BLaER1 (cell line): ENCODE measurements at regions not wholly inside any gene's neighbourhood (a gene's known extent, or its start where the extent isn't known, plus 50 kb on each side); places are given as distances from the start of the nearest gene placed in this dataset.

Experiments
- H3K27ac ChIP-seq: shearing (Covaris generic); formaldehyde crosslinking; 2 replicates; pipeline ENCODE4 v1.8.1; 2022
- H3K27me3 ChIP-seq: shearing (Covaris generic); formaldehyde crosslinking; 2 replicates; pipeline ENCODE4 v1.8.1; 2022
- H3K36me3 ChIP-seq: shearing (Covaris generic); formaldehyde crosslinking; 2 replicates; pipeline ENCODE4 v1.8.1; 2022
- H3K4me1 ChIP-seq: shearing (Covaris generic); formaldehyde crosslinking; 2 replicates; pipeline ENCODE4 v1.8.1; 2022
- H3K4me2 ChIP-seq: shearing (Covaris generic); formaldehyde crosslinking; 2 replicates; pipeline ENCODE4 v1.8.1; 2022
- H3K4me3 ChIP-seq: shearing (Covaris generic); formaldehyde crosslinking; 2 replicates; pipeline ENCODE4 v1.8.1; 2022
- H3K9ac ChIP-seq: shearing (Covaris generic); formaldehyde crosslinking; 2 replicates; pipeline ENCODE4 v1.8.1; 2022
- H3K9me3 ChIP-seq: shearing (Covaris generic); formaldehyde crosslinking; 2 replicates; pipeline ENCODE4 v1.8.1; 2022
- H4K20me1 ChIP-seq: shearing (Covaris generic); formaldehyde crosslinking; 2 replicates; pipeline ENCODE4 v1.8.1; 2022
- Cebpa-rat ChIP-seq: shearing (Covaris generic); IDR thresholded peaks from 2 replicates; pipeline ENCODE4 v1.8.1; 2022

DNA sequence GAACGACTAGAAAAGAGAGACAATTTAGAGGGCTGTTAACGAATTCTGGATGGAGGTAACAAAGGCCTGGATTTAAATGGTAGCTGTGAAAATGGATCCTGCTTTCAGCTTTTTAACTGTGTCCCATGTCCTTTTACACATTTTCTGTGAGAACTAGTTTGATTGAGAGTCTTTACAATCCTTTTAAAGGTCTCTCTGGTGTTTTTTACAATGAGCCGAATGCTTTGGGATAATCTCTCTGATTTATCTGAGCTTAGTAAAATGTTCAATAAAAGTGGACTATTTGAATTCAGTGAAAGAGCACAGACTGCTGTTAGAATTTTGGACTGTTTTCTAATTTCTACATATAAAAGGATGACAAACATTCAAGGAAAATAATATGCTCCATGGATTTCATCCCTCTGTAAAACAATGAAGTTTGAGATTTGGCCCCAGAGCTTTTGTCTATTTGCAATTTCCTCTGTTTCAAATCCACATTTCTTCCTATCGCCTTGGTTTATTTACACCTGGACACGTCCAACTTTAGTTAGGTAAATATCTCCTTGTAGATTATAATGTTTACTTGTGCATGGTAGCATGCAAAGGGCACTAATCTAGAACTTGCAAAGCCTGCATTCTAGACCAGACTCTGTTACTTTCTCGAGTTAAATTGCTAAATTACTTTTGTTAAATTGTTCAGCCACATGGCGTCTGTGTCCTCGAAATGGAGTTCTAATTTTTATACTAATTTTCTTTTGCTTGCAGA is 871.0 kb upstream of the CITED2 start:
- H3K9me3 ChIP-seq = no peaks in the 10 kb centered on the region
- H3K4me2 ChIP-seq = no peak overlapping the region
- no peaks in the 10 kb centered on the region for H4K20me1 ChIP-seq
- no peak for TF ChIP-seq Cebpa-rat
- H3K9ac ChIP-seq = no peak overlapping the region
- H3K27me3 ChIP-seq = no peaks in the 10 kb centered on the region
- no peak overlapping the region for H3K27ac ChIP-seq
- H3K4me3 ChIP-seq = no peak overlapping the region
- no peaks in the 10 kb centered on the region for H3K36me3 ChIP-seq
- no peaks in the 10 kb centered on the region for H3K4me1 ChIP-seq

DNA sequence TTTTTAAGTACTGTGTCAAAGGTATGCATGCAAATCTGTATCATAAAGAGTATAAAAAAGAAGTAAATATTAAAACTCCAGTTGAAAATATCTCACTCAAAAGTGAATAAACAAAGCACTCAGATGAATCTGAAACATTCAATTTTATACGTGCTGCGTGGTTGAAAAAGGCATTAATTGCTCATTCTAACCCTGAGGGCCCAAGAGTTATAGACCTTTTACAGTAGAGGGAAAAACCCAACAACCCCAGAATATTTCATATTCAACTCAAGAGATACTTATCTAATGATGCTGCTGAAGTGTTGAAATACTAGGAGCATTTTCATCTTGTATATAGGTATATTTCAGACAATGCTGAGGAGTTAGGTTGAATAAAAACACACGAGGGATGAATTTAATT is 862.8 kb upstream of the CITED2 start:
- H3K9ac ChIP-seq = no peak overlapping the region
- H4K20me1 ChIP-seq = no peaks in the 10 kb centered on the region
- no peaks in the 10 kb centered on the region for H3K36me3 ChIP-seq
- no peak overlapping the region for H3K27ac ChIP-seq
- no peak for TF ChIP-seq Cebpa-rat
- H3K27me3 ChIP-seq = no peaks in the 10 kb centered on the region
- H3K4me2 ChIP-seq = no peak overlapping the region
- no peaks in the 10 kb centered on the region for H3K4me1 ChIP-seq
- H3K9me3 ChIP-seq = no peaks in the 10 kb centered on the region
- no peak overlapping the region for H3K4me3 ChIP-seq

DNA sequence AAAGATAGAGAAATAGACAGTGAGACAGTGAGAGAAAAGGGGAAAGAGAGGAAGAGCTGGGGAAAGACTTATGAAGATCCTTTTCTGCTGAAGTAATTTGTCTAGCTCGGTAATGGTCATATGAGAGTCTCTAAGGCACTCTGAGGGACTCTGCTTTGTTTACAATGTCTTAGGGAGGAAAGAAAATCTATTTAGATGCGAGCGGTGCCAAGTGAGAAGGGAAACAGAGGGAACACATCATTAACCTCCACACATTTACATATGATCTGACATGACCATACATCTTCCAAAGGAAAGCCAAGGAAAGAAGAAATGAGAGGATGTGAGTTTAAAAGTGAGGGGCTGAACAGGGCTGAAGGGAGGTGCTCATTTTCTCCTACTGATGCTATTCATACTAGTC is 862.3 kb upstream of the CITED2 start:
- no peaks in the 10 kb centered on the region for H3K27me3 ChIP-seq
- no peaks in the 10 kb centered on the region for H4K20me1 ChIP-seq
- H3K36me3 ChIP-seq = no peaks in the 10 kb centered on the region
- no peak overlapping the region for H3K4me3 ChIP-seq
- H3K9ac ChIP-seq = no peak overlapping the region
- TF ChIP-seq Cebpa-rat = no peak
- H3K9me3 ChIP-seq = no peaks in the 10 kb centered on the region
- H3K4me1 ChIP-seq = no peaks in the 10 kb centered on the region
- H3K4me2 ChIP-seq = no peak overlapping the region
- no peak overlapping the region for H3K27ac ChIP-seq

DNA sequence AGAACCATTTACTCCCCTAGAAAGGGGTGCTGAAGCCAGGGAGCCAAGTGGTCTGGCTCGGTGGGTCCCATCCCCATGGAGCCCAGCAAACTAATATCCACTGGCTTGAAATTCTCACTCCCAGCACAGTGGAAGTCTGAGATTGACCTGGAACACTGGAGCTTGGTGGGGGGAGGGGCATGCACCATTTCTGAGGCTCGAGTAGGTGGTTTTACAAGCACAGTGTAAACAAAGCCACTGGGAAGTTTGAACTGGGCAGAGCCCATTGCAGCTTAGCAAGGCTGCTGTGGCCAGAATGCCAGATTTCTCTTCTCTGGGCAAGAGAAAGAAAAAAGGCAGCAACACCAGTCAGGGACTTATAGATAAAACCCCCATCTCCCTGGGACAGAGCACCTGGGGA is 855.8 kb upstream of the CITED2 start:
- Histone ChIP-seq H3K9ac (no peak overlapping the region), H3K36me3 (no peaks in the 10 kb centered on the region), H3K4me2 (no peak overlapping the region), H3K27ac (no peak overlapping the region), H3K27me3 (no peaks in the 10 kb centered on the region), H3K4me1 (no peaks in the 10 kb centered on the region), H3K9me3 (no peaks in the 10 kb centered on the region; the same call in 1 of the 2 replicates), H3K4me3 (no peak overlapping the region), H4K20me1 (no peaks in the 10 kb centered on the region)
- no peak for TF ChIP-seq Cebpa-rat

DNA sequence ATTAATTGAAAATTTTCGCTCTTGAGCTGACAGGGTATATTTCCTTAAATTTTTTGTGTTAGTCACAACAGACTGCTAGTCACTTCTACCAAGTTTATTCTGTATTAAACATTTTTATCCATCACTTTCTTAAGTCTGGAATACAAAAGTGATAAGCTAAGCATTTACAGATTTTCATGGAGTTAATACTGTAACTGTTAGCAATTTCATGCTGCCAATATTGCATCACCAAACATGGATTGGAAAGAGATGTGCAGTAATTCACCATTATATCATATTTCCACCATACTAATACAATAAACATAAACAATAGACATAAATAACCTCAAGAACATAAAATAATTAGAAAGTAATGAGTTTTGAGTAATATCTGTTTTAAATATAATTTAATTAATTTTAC is 854.0 kb upstream of the CITED2 start:
- no peak overlapping the region for H3K9ac ChIP-seq
- H3K27ac ChIP-seq = no peak overlapping the region
- H3K9me3 ChIP-seq = no peaks in the 10 kb centered on the region; the same call in 1 of the 2 replicates
- H3K4me3 ChIP-seq = no peak overlapping the region
- H3K36me3 ChIP-seq = no peaks in the 10 kb centered on the region
- no peaks in the 10 kb centered on the region for H4K20me1 ChIP-seq
- no peaks in the 10 kb centered on the region for H3K4me1 ChIP-seq
- no peaks in the 10 kb centered on the region for H3K27me3 ChIP-seq
- H3K4me2 ChIP-seq = no peak overlapping the region
- no peak for TF ChIP-seq Cebpa-rat

DNA sequence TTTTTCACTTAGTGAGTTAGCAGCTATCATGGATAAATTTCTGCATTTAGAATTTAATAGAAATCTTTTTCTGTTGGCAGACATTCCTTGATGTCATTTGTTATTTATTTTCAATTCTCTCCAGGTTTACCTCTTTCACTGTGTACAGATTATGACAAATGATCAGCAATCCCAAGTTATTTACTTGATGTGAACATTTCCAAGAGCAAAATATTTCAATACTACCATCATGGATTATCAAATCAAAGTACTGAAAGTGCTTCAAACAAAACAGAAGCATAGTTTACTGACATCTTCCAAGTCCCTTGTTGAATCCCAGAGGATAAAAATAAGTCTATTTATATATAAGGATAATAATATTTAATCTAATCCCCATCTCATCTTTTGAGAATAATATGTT is 852.2 kb upstream of the CITED2 start:
- Histone ChIP-seq H3K9ac (no peak overlapping the region), H4K20me1 (no peaks in the 10 kb centered on the region), H3K9me3 (no peaks in the 10 kb centered on the region; the same call in 1 of the 2 replicates), H3K4me3 (no peak overlapping the region), H3K4me1 (no peaks in the 10 kb centered on the region), H3K27me3 (no peaks in the 10 kb centered on the region), H3K4me2 (no peak overlapping the region), H3K27ac (no peak overlapping the region), H3K36me3 (no peaks in the 10 kb centered on the region)
- no peak for TF ChIP-seq Cebpa-rat

DNA sequence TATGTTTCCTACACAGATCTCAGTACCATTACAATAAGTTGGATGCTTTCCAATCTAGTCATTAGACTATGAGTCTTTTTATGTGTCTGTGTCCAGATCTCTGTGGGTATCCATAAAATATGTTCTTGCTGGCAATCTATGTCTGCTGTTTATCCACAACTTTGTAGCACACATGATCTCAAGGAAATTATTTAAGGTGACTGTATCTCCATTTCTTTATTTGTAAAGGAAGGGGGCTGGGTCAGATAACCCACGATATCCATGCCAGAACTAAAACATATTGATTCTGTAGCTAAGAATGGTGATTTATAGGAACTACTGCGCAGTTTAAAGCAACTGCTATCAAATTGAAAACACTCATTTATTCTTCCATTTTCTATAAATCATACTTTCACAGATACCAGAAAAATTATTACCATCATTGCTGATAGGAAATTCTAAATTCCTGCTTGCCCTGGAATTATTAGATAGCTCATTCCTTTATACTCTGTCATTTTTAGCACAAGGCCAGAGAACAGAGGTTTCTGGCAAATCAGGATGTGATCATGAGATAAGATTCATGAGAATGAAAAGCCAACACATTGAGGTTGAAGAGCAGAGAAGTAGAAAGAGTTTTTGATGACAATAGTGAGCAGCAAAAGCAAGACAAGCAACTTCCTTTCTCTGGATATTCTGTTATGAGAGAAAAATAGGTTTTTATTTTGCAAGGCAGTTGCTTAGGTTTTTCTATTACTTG is 851.4 kb upstream of the CITED2 start:
- Histone ChIP-seq H3K9ac (no peak overlapping the region), H3K4me2 (no peak overlapping the region), H3K9me3 (no peaks in the 10 kb centered on the region; the same call in 1 of the 2 replicates), H4K20me1 (no peaks in the 10 kb centered on the region), H3K4me1 (no peaks in the 10 kb centered on the region), H3K4me3 (no peak overlapping the region), H3K27me3 (no peaks in the 10 kb centered on the region), H3K36me3 (no peaks in the 10 kb centered on the region), H3K27ac (no peak overlapping the region)
- TF ChIP-seq Cebpa-rat = no peak

DNA sequence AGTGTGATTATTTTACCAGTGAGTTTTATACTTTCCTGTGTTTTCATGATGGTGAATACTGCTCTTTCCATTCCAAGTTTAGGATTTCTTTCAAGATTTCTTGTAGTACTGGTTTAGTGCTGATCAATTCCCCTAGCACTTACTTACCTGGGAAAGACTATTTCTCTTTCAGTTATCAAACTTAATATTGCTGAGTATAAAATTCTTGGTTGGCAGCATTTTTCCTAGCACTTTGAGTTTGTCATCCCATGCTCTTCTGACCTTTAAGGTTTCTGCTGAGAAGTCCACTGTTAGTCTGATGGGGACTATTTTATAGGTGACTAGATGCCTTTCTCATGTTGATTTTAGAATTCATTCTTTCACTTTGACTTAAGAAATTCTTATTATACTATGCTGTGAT is 842.8 kb upstream of the CITED2 start:
- no peaks in the 10 kb centered on the region for H3K27me3 ChIP-seq
- no peaks in the 10 kb centered on the region for H3K36me3 ChIP-seq
- H3K4me1 ChIP-seq = no peaks in the 10 kb centered on the region
- no peak overlapping the region for H3K4me3 ChIP-seq
- peaks cover 15% of the 10 kb centered on the region for H3K9me3 ChIP-seq
- no peaks in the 10 kb centered on the region for H4K20me1 ChIP-seq
- TF ChIP-seq Cebpa-rat = no peak
- no peak overlapping the region for H3K4me2 ChIP-seq
- no peak overlapping the region for H3K27ac ChIP-seq
- no peak overlapping the region for H3K9ac ChIP-seq

DNA sequence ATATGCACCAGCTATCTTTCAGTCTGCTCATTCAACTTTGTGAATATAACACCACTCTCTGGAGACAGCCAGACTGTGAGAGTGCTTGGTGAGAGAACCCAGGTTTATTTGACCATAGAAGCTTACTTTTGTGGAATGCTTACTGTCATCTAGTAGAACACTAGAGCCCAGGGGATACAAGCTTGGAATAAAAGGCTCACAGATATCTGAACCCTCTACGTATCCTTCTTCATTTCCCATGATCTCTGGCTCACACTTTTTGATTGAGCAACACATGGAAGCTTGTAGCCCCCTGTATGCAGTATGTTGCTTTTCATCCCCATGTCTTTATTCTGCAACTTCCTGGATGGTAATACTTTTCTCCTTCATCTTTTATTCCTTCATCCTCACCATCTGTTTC is 835.3 kb upstream of the CITED2 start:
- H3K27me3 ChIP-seq = no peaks in the 10 kb centered on the region
- H3K9ac ChIP-seq = no peak overlapping the region
- H3K36me3 ChIP-seq = no peaks in the 10 kb centered on the region
- H3K4me2 ChIP-seq = no peak overlapping the region
- no peak overlapping the region for H3K27ac ChIP-seq
- H3K4me1 ChIP-seq = no peaks in the 10 kb centered on the region
- H4K20me1 ChIP-seq = no peaks in the 10 kb centered on the region
- TF ChIP-seq Cebpa-rat = no peak
- H3K9me3 ChIP-seq = no peaks in the 10 kb centered on the region
- no peak overlapping the region for H3K4me3 ChIP-seq

DNA sequence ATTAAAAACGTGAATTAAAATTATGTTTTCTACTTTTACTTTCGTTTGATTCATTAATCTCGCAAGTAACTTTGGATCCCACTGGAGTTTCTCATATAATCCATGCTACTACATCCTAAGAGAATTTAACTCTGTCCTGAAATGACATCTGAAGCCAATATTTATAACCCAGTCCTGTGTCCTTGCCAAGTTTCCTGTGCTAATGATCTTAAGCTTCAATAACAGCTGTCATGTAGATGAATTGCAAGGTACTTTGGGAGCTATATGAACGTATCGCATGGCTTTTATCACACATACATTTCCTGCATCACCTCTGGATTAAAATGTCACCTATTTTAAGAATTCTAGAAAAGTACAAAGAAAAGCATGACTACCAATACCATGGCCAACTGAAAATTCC is 833.8 kb upstream of the CITED2 start:
- no peak overlapping the region for H3K27ac ChIP-seq
- no peak overlapping the region for H3K4me3 ChIP-seq
- no peaks in the 10 kb centered on the region for H4K20me1 ChIP-seq
- no peaks in the 10 kb centered on the region for H3K36me3 ChIP-seq
- no peaks in the 10 kb centered on the region for H3K27me3 ChIP-seq
- no peaks in the 10 kb centered on the region for H3K9me3 ChIP-seq
- no peaks in the 10 kb centered on the region for H3K4me1 ChIP-seq
- no peak overlapping the region for H3K4me2 ChIP-seq
- no peak overlapping the region for H3K9ac ChIP-seq
- TF ChIP-seq Cebpa-rat = no peak
